ENCODE measurements at regions not wholly inside any gene's neighbourhood (a gene's known extent, or its start where the extent isn't known, plus 50 kb on each side); places are given as distances from the start of the nearest gene placed in this dataset.
A peak's percentile ranks its signal among the peaks of the same experiment; 100 is the strongest.

- no peak for DNase-seq
- in situ Hi-C loops (cut with HindIII; ENCODE audit: low pct_ligation_motif_present, low pct_unique_long_range_greater_than_20kb, low sequenced_read_pairs) = no loop called here
These were observed 543.8 kb upstream of the JAG1 start for GRCh38 chr20:11217326-11218172.

- in situ Hi-C loops (cut with HindIII; ENCODE audit: low pct_ligation_motif_present, low pct_unique_long_range_greater_than_20kb, low sequenced_read_pairs) = no loop called here
- DNase-seq = no peak
These were observed 544.4 kb upstream of the JAG1 start for GRCh38 chr20:11218173-11218680.

DNA sequence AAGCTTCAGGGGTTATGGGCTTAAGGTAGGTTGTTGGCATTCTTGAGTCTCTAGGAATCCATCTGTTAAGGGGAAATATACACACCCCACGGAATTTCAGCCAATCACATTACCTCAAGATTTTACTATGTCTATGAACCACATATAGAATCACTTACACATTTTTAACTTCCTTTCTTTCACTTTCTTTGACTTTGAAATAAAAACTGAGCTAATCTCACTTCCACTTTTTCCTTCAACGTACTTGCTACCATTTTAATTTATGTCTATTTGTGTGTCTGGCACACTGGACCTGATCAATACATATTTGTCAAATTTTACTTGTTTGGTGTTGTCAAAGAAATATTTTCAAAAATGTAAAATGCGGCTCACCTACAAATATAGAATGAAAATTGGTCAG, 545.4 kb upstream of the JAG1 start:
- DNase-seq = no peak
- in situ Hi-C loops (cut with HindIII; ENCODE audit: low pct_ligation_motif_present, low pct_unique_long_range_greater_than_20kb, low sequenced_read_pairs) = no loop called here

GRCh38 chr20:11221046-11221445, 547.2 kb upstream of the JAG1 start:
- DNase-seq = no peak
- in situ Hi-C loops (cut with HindIII; ENCODE audit: low pct_ligation_motif_present, low pct_unique_long_range_greater_than_20kb, low sequenced_read_pairs) = no loop called here

GRCh38 chr20:11222243-11222642, 548.4 kb upstream of the JAG1 start:
- no peak for DNase-seq
- in situ Hi-C loops (cut with HindIII; ENCODE audit: low pct_ligation_motif_present, low pct_unique_long_range_greater_than_20kb, low sequenced_read_pairs) = no loop called here

DNA sequence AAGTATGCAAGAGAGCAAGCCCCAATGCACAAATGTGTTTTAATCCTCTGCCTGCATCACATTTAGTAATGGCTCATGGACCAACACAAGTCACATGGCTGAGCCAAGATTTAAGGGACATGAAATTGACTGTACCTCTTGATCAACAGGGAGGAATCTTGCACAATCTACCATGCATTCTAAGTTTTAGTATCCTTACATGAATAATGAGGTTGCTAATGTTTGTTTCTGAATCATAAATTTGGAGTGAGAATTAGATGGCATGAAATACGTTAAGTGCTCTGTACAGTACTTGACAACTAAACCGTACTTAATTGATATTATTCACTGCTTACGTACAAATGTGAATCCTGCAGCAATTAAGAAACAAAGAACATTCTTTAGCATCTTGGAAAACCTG, 553.8 kb upstream of the JAG1 start:
- DNase-seq = no peak
- in situ Hi-C loops (cut with HindIII; ENCODE audit: low pct_ligation_motif_present, low pct_unique_long_range_greater_than_20kb, low sequenced_read_pairs) = no loop called here

GRCh38 chr20:11229772-11230171, 556.0 kb upstream of the JAG1 start:
- in situ Hi-C loops (cut with HindIII; ENCODE audit: low pct_ligation_motif_present, low pct_unique_long_range_greater_than_20kb, low sequenced_read_pairs) = no loop called here
- peak; percentile 79 for DNase-seq

- in situ Hi-C loops (cut with HindIII; ENCODE audit: low pct_ligation_motif_present, low pct_unique_long_range_greater_than_20kb, low sequenced_read_pairs) = no loop called here
These were observed 557.2 kb upstream of the JAG1 start for GRCh38 chr20:11230999-11231398.

DNA sequence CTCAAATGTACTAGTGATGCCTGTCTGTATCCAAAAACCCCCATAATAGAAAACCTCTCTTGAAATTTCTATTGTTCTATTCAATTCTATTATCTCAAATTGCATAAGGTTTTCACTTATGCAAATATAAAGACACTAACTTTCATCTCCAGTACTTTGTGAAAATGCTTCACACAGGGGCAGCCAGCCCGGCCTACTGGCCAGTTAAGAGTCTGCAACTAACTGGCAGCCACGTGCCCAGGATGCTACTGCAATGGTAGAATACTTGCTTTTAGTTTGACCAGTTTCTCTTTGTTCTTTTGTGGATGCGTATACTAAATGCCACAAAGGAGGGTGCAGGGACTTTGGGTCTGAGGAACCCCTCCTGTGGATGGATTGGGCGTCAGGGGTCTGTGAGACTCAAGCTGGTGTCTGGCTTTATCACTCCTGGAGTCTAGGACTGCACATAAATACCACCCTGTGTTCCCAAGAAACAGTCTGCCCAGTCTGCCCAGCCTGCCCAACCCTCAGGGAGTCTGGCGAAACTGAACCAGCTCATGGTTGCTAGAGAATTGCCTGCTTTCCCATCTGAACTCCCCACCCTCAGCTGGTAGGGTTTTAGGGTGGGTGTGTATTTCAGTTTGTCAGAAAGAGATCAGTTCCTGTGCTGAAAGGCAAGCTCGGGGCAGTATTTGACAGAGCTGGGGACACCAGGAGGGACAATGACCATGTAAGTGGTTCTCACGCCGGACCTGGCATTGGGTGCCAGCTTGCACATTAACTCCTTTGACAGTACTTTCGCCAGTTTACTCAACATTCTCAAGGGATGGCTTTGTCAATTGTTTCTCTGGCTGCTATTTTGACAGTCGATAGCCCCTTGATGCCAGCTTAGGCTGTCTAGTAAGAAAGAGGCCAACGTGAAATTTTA, 558.2 kb upstream of the JAG1 start:
- DNase-seq = no peak
- in situ Hi-C loops (cut with HindIII; ENCODE audit: low pct_ligation_motif_present, low pct_unique_long_range_greater_than_20kb, low sequenced_read_pairs) = no loop called here

More at GRCh38 chr20:11230999-11231398, 557.2 kb upstream of the JAG1 start:
- no peak for DNase-seq

GRCh38 chr20:11232896-11233295, 559.1 kb upstream of the JAG1 start:
- in situ Hi-C loops (cut with HindIII; ENCODE audit: low pct_ligation_motif_present, low pct_unique_long_range_greater_than_20kb, low sequenced_read_pairs) = no loop called here
- no peak for DNase-seq

DNA sequence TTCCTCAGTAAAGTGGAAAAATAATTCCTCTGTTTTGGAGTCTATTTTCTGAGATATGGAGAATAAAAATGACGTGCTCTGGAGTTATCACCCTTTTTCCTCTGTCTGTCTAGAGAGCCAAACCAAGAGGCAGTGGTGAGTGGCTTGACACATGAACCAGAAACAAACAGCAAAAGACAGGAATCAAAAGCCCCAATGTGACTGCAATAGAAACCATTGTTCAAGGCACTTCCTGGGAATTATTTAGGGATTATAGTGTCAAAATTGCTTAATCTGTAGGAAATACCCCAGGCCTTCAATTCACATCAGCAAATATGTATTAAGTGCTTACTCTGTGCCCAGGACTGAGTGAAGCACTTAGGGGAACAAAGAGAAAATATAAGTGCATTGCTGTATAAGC, 560.4 kb upstream of the JAG1 start:
- in situ Hi-C loops (cut with HindIII; ENCODE audit: low pct_ligation_motif_present, low pct_unique_long_range_greater_than_20kb, low sequenced_read_pairs) = no loop called here
- no peak for DNase-seq

DNA sequence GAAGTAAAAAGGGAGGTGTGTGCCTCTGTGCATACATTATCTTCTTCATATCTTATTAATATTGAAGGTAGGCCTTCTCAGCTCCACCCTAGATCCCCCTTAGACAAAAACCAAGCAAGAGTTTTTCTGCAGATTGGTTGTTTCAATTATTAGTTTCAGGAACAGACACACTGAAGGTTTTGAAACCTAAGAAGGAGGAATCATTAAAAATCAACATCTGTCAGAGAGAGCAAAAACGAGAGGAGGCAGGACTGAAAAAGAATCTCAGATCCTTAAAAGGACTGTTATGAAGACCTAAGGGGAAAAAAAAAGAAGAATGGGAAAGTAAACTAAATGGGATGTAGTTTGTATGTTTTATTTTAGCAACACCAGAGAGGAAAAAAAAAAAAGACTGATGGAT, 560.8 kb upstream of the JAG1 start:
- DNase-seq = no peak
- in situ Hi-C loops (cut with HindIII; ENCODE audit: low pct_ligation_motif_present, low pct_unique_long_range_greater_than_20kb, low sequenced_read_pairs) = no loop called here

DNA sequence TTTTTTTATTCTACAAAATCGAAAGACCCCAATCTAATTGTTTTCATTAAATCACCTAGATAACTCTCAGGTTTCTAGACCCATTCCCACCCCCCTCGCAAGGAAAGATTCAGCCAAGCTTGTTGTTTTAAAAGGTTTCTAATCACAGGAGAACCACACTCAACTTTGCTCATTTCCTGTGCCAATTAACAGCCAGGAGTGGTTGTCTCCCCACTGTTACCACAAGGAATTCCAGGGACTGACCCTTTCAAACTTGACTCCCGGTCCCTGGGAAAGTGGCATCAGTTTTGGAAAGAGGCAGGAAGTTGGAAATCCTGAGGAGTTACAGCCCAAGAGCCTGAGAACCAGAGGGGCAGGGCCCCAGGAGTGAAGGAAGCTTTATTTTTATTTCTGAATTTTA, 561.3 kb upstream of the JAG1 start:
- in situ Hi-C loops (cut with HindIII; ENCODE audit: low pct_ligation_motif_present, low pct_unique_long_range_greater_than_20kb, low sequenced_read_pairs) = no loop called here
- DNase-seq = no peak

GRCh38 chr20:11242320-11242719, 568.5 kb upstream of the JAG1 start:
- in situ Hi-C loops (cut with HindIII; ENCODE audit: low pct_ligation_motif_present, low pct_unique_long_range_greater_than_20kb, low sequenced_read_pairs) = no loop called here
- DNase-seq = no peak

DNA sequence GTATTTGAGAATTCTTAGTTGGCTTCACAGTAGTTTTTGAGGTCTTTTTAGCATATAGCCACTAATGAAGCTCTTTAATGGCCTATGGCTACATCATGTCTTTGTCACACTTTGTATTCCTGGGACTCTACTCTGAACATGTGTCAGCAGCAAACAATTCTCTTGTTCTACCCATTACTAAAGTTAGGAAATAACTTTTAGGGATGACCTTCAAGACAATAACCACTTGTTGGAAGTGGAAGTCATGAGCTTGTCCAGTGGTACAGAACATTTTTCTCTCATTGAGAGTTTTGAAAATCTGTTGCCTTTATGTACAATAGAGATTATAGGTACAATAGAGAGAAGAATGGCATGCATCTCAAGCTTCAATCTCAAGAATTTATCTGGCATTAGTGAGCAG, 571.6 kb upstream of the JAG1 start:
- DNase-seq = no peak
- in situ Hi-C loops (cut with HindIII; ENCODE audit: low pct_ligation_motif_present, low pct_unique_long_range_greater_than_20kb, low sequenced_read_pairs) = no loop called here

DNA sequence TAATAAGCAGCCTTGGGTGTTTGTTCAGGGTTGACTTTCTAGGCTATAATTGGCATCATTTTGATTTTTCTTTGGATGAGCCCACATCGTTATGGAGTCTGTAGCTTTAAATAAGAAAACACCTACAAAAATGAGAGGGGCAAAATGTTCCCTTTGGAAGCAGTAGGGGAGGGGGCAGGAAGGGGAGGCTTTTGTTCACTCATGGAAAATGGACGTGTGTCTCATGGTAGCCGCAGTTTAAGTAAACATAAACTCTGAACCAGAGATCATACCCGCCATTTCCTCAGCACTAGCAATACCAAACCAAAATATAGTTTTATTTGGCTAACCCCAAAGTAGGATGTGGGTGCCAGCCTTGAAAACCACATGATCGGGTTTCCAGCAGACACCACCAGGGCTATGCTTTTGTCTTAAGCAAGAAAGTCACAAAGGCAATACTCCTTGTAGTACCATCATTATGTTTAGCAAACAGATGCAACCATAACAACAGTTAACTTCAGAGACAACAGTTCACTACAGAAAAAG, 572.5 kb upstream of the JAG1 start:
- in situ Hi-C loops (cut with HindIII; ENCODE audit: low pct_ligation_motif_present, low pct_unique_long_range_greater_than_20kb, low sequenced_read_pairs) = no loop called here
- DNase-seq = no peak

DNA sequence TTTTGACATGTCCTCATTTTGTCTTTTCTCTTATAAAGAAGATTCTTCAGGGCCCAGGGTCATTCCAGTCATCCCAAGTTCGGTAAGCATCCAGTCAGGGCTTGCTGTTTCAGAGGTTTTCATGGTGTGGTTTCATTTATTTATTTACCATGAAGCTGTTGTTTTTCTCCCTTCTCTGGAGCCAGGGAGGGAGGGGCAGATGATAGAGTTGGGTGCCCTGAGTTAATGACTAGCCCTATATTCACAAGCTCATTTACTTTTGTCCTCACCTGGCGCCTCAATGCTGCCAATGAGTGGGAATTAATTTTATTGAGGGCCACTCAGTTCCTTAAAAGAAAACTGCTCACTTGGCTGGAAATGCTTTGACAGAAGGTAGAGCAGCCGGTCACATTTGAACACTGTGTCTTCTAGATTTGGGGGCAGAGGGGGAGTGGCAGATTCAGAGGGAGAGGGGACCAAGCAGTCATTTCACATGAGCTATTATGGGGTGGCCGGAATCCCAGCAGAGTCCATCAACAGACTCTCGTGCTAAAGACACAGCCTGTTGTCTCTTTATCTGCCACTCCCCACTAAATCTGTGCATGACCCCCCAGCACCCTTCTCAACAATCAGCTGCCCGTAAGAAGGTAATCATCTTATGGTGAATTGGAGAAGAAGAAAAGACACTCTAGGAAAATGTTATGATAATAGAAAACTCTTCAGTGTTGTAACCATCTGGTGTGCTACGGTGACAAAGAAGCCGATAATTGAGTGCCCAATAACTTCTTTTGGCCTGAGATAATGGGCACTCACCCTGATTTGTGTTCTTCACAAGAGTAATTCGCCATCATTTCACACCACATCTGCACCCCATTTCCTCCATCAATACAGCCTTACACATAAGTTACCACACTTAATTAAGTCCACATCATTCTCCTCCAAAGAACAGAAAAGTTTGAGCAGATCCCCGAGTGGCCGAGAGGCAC, 573.5 kb upstream of the JAG1 start:
- no peak for DNase-seq
- in situ Hi-C loops (cut with HindIII; ENCODE audit: low pct_ligation_motif_present, low pct_unique_long_range_greater_than_20kb, low sequenced_read_pairs) = no loop called here

DNA sequence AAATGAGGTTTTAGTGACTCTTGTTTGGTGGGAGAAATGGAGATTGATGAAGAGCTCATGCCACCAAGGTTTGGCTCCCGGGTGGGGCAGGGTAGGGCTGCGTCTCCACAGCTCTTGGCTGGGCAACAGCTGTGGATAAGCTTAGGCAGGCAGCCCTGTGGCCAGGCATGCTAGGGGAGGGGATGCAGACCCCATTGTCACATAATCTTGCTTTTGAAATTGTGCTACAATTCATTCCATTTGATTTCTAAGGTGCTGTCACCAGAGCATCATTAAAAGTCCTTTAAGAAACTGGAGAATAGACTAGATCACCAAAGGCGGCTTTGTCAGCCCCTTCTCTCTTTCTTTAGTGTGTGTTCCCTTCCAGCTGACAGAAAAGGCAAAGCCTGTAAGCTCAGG, 574.2 kb upstream of the JAG1 start:
- in situ Hi-C loops (cut with HindIII; ENCODE audit: low pct_ligation_motif_present, low pct_unique_long_range_greater_than_20kb, low sequenced_read_pairs) = no loop called here
- no peak for DNase-seq

Data from ACHN (cell line).